GM19397 (cell line): ENCODE measurements at regions not wholly inside any gene's neighbourhood (a gene's known extent, or its start where the extent isn't known, plus 50 kb on each side); places are given as distances from the start of the nearest gene placed in this dataset.

Experiments used
- ATAC-seq: cut with Tn5 transposase; IDR thresholded peaks from one replicate; pipeline ENCODE4 v1.9.1; 2021; ENCODE audit warnings: mild to moderate bottlenecking, moderate library complexity; ENCODE audit not compliant: unreplicated experiment

DNA sequence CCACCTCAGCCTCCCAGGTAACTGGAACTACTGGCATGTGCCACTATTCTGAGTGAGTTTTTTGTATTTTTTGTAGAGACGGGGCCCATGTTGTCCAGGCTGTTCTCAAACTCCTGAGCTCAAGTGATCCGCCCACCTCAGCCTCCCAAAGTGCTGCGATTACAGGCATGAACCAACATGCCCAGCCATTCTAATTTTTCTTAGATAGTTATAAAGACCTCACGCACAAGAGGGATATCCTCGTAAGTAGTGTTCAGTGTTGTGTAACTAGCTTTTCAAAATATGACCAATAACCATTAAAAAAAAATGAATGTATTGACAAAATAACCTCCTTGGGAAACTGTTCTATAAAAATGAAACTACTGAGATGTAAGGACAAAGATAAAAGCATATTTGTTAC lies 90.5 kb upstream of the FERD3L start:
- ATAC-seq: no peak

DNA sequence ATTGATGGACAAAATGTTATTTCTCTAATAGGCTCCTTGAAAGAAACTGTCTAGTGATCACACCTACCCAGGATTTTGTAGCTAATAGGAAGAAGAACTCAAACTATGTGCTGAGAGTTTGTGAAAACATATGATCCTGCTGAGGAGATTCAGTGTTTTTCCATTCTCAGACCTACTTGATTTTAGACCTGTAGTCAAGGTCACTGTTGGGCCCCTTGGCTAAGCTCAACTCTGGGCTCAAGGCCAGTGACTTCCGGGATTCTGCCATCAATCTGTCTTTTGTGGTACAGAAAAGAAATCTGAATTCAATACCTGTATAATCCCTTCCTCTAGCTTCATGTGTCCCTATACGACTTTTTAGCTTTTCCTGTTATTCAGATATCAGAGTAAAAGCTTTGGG lies 79.7 kb upstream of the FERD3L start:
- ATAC-seq: no peak

DNA sequence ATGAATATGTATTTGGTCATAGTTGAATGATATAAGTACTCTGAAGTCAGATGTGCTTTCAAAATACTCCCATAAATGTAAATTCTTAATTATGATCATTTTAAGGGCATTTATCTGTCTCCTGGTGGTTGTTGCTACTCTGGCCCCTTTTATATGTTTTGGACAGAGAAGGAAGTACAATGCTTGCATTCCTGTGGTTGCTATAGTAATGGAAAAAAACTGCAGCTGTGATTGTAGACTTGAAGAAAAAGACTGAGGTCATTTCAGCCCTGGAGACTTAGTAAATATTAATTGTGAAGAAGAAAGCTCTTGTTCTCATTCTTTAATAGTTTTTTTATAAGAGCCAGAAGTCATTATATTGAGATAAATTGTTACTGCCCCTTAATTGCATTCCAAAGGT lies 70.2 kb upstream of the FERD3L start:
- ATAC-seq: no peak

DNA sequence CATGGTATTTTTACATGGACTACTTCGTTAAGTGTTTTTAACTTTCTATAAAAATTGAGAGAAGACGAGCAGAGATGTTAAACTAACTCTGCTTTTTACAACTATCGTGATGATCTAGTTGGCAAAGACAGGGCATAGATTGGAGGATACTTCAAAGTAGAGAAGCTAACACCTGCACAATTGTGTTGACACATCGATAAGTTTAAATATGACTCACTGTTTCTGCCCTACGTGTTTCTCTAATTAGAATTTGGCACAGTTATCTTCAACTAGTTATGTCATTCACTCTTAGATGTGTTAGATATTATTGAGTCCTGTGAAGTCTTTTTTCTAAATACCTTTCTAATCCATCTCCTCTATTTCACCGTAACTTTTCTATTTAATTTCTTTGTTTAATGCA lies 68.5 kb upstream of the FERD3L start:
- ATAC-seq: no peak

DNA sequence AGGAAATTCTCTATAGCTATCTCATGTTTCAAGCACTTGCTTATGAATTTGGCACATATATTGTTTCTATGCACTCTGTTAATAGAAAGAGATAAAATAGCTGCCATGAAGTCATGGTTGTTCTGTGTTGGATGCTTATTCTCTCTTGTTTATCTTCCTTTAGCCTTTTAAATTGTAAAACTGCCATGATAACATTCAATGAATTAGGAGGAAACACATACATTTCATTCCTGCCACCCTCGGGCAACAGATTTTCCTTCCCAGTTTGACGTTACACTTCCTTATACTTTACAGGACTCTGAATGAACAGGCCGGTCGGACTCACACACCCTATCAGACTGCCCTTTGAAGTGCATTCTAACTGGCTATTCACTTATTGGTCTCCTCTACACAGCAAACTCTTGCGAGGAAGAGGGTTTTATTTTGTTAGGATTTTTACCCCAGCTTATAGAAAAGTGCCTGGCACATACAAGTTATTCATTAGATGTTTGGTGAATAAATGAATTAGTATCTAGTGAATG lies 65.7 kb upstream of the FERD3L start:
- no peak for ATAC-seq

DNA sequence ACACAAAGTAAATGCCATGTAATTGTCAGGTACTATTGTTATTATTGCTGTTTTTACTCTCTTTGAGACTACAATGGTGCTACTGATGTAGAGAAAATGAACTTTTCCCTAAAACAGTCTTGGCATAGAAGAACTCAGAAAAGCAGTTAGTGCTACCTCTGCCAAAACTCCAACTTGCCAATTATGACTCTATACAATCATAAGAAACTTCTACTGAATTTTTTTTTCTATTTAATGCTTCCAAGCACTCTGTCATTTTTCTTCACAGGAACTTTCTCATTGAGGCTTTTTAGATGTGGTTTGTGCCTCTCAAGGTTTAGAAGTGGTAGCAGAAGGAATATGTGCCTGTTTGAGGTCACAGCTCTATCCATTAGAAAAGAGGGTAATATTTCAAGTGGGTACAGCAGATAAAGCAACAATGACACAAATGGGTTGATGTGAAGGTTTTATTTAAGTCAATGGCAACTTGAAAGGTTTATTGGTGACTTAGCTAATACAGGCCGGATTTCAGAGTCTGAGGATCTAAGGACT lies 64.0 kb upstream of the FERD3L start:
- ATAC-seq: no peak

DNA sequence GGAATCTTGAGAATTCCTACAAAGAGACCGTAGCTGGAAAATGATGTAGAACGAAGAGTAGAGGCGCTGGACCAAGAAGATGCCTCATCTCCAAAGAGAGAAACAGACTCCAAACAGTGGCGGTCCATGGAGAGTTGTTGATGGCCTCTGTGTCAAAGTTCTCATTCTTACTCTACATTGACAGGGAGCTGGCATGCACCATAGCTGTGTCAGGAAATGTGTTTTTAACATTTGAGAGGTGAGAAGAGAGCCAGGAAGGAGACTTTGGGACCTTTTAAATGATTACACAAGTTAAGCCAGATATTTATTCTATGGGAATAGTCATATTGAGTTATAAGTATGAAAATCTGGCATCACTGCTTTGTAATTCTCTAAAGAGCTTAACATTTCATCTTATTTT lies 61.5 kb upstream of the FERD3L start:
- no peak for ATAC-seq

DNA sequence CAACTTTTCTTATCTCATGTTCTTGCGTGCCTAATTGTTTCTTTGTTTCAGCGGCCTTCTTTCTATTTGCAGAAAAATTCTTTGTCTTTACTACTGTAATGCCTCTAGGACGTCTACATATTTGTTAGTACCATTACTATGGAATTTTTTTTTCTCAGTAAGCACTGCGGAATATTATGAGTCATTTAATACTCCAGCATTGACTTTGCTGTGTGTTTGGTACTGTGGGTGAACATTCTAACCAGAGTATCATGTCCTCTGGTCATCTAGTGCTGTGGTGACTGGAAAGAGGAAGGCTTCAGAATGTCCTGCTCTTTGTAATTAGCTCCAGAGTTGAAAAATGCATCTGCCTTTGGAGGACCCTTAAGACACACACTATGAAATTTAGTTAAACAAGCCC lies 58.5 kb upstream of the FERD3L start:
- ATAC-seq: no peak

DNA sequence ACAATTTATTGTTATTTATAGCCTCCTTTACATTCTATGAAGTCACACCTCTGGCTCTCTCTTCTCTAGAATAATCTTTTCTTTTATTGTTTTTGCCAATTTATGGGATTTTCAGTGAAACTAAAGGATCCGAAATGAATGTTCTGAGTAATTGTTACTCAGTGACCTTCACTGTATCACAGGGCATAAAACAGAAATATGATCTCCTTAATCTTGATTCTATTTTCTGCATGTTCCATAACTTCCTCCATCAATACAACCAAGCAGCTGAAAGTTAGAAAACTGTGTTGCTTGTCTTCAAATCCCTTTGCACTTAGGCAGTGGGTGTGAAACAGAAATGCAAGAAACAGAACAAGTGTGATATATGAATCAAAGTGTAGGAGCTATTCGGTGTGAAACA lies 57.4 kb upstream of the FERD3L start:
- no peak for ATAC-seq
